ENCODE measurements at regions not wholly inside any gene's neighbourhood (a gene's known extent, or its start where the extent isn't known, plus 50 kb on each side); places are given as distances from the start of the nearest gene placed in this dataset.
A peak's percentile ranks its signal among the peaks of the same experiment; 100 is the strongest.
"Not testable (repeated sequence)": the region's sequence is repeated elsewhere in the genome, so short reads cannot be mapped to it uniquely, and the experiment has no call there.

DNA sequence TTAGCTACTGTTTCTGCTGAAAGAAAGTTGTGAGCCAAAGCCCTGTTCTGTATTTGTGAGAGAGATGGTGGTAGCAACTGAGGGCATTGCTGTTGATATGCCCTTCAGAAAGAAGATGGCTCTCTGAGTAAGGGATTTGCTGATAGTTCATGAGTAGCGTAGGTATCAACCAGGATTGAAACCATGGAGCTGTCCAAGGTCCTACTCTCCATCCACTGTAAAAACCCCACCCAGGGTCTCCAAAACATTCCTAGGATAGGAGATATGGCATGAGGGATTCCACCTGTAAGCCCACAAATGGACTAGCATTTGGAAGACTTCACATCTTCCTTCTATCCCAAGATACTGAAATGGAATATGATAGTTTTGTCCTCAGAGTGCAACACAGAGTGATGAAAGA is 277.1 kb upstream of the PRKX start:
- no peaks in the 10 kb centered on the region for H3K4me1 Mint-ChIP-seq (ENCODE audit: low read depth)
- H3K4me3 Mint-ChIP-seq: no peak overlapping the region
- H3K27ac Mint-ChIP-seq: no peak overlapping the region
- no peaks in the 10 kb centered on the region for H3K36me3 Mint-ChIP-seq (ENCODE audit: low read depth)
- no peaks in the 10 kb centered on the region for H3K27me3 Mint-ChIP-seq (ENCODE audit: insufficient read depth)
- DNase-seq: no peak
- no peak for TF ChIP-seq CTCF (IDR thresholded peaks at IDR 0.05)
- no peaks in the 10 kb centered on the region; the same call in 1 of the 2 replicates for H3K9me3 Mint-ChIP-seq

DNA sequence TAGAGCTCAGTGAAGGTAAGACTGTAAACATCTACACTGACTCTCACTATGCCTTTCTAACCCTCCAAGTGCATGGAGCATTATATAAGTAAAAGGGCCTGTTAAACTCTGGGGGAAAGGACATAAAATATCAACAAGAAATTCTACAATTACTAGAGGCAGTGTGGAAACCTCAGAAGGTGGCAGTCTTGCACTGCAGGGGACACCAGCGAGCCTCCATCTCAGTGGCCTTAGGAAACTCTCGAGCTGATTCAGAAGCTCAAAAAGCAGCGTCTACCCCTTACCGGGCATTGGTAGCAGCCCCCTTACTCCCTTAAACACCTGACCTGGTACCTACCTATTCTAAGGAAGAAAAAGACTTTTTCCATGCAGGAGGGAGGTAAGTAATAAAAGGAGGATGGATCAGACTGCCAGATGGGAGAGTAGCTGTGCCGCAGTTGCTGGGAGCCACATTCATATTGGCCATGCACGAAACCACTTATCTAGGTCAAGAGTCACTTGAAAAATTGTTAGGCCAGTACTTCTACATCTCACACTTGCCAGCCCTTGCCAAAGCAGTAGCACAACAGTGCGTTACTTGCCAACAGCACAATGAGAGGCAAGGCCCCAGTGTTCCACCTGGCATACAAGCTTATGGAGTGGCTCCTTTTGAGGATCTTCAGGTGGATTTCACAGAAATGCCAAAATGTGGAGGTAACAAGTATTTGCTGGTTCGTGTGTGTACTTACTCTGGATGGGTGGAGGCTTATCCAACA is 258.8 kb upstream of the PRKX start:
- not testable (repeated sequence) for H3K27me3 Mint-ChIP-seq (ENCODE audit: insufficient read depth)

DNA sequence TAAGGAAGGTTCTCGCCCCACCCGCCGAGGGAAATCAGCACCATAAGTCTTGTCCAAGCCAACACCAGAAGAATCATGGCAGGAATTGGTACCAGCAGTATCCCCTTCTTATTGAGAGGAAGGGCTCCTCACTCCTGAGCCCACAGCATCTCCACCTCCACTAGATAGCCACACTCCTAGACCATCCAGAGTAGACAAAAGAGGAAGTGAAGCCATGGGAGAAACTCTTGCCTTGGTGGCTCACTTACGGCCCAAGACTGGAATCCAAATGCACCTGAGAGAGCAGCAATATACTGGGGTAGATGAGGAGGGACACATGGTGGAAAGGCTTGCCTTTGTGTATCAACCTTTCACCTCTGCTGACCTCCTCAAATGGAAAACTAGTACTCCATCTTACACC is 255.3 kb upstream of the PRKX start:
- Mint-ChIP-seq H3K4me1 (ENCODE audit: low read depth) (no peaks in the 10 kb centered on the region), H3K27me3 (ENCODE audit: insufficient read depth) (no peaks in the 10 kb centered on the region), H3K36me3 (ENCODE audit: low read depth) (no peaks in the 10 kb centered on the region), H3K4me3 (no peak overlapping the region), H3K9me3 (no peaks in the 10 kb centered on the region), H3K27ac (no peak overlapping the region)
- no peak for DNase-seq
- TF ChIP-seq CTCF (IDR thresholded peaks at IDR 0.05): no peak

More for the DNA sequence above, 258.8 kb upstream of the PRKX start:
- H3K27ac Mint-ChIP-seq; H3K36me3 Mint-ChIP-seq (ENCODE audit: low read depth); H3K9me3 Mint-ChIP-seq; H3K4me1 Mint-ChIP-seq (ENCODE audit: low read depth); H3K4me3 Mint-ChIP-seq; DNase-seq: not testable (repeated sequence)

GRCh38 chrX:3963980-3964379 is 250.5 kb upstream of the PRKX start:
- no peak for TF ChIP-seq CTCF (IDR thresholded peaks at IDR 0.05)
- Mint-ChIP-seq H3K9me3 (no peaks in the 10 kb centered on the region), H3K4me1 (ENCODE audit: low read depth) (peaks cover 7% of the 10 kb centered on the region), H3K27ac (no peak overlapping the region), H3K4me3 (no peak overlapping the region), H3K27me3 (ENCODE audit: insufficient read depth) (no peaks in the 10 kb centered on the region; the same call in none of the 2 replicates), H3K36me3 (ENCODE audit: low read depth) (no peaks in the 10 kb centered on the region)
- DNase-seq: no peak

DNA sequence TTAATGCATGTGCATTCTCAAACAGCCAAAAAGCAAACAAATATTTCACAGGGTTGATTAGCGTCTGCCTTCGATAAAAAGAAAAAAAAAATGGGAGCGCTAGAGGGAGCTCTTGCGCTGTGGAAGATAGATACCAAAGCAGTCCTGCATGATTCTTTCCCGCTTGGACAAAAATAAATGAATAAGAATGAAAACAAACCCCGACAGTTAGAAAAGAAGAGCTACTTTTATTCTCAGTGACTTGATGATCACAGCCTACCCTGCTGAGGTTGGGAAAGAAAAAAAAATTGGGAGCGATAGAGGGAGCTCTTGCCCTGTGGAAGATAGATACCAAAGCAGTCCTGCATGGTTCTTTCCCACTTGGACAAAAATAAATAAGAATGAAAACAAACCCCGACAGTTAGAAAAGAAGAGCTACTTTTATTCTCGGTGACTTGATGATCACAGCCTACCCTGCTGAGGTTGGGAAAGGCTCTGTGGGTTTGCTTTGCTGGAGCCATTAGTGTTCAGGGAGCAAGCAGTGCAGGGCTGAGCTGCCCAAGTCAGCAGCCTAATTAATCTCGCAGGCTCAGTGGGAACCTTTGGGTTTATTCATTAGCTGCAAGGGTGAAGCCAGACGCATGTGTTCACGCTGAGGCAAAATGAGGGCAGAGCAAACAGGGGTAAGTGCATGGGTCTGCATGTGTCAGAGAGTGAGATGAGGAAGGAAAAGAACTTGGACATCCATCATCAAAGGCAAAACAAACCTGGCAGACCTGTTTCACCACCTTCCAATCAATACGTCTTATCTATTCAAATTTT is 249.3 kb upstream of the PRKX start:
- H3K36me3 Mint-ChIP-seq (ENCODE audit: low read depth): no peaks in the 10 kb centered on the region
- TF ChIP-seq CTCF (IDR thresholded peaks at IDR 0.05): peak; percentile 74
- no peaks in the 10 kb centered on the region for H3K9me3 Mint-ChIP-seq
- H3K4me3 Mint-ChIP-seq: peak overlapping the region; percentile 62; the same call in 1 of the 2 replicates
- DNase-seq: no peak
- peaks cover 7% of the 10 kb centered on the region for H3K4me1 Mint-ChIP-seq (ENCODE audit: low read depth)
- H3K27ac Mint-ChIP-seq: no peak overlapping the region
- H3K27me3 Mint-ChIP-seq (ENCODE audit: insufficient read depth): no peaks in the 10 kb centered on the region; the same call in none of the 2 replicates

- no peak for TF ChIP-seq CTCF (IDR thresholded peaks at IDR 0.05)
- H3K9me3 Mint-ChIP-seq: no peaks in the 10 kb centered on the region
- peaks cover 7% of the 10 kb centered on the region for H3K4me1 Mint-ChIP-seq (ENCODE audit: low read depth)
- H3K36me3 Mint-ChIP-seq (ENCODE audit: low read depth): no peaks in the 10 kb centered on the region
- H3K27ac Mint-ChIP-seq: no peak overlapping the region
- DNase-seq: no peak
- H3K27me3 Mint-ChIP-seq (ENCODE audit: insufficient read depth): no peaks in the 10 kb centered on the region; the same call in none of the 2 replicates
- H3K4me3 Mint-ChIP-seq: no peak overlapping the region
These were observed 247.5 kb upstream of the PRKX start for GRCh38 chrX:3960952-3961351.
